ENCODE measurements at regions not wholly inside any gene's neighbourhood (a gene's known extent, or its start where the extent isn't known, plus 50 kb on each side); places are given as distances from the start of the nearest gene placed in this dataset.

GRCh38 chr2:185436787-185437372 is 301.7 kb upstream of the FSIP2 start:
- no peaks in the 10 kb centered on the region for H3K9me3 ChIP-seq
- peaks cover 2% of the 10 kb centered on the region; the same call in 1 of the 2 replicates for H3K9me2 ChIP-seq
- POLR2A ChIA-PET, result no interaction called here
- no peak overlapping the region for H3K27ac ChIP-seq (ENCODE audit: low read depth in 2 of 2, low read length in 1 of 2)
- no peaks in the 10 kb centered on the region for H3K36me3 ChIP-seq (replicated peaks in 1 of 2; ENCODE audit: control insufficient read depth in 1 of 2, insufficient read depth in 2 of 2, low read length in 1 of 2)
- no peaks in the 10 kb centered on the region for H3K79me2 ChIP-seq (ENCODE audit: insufficient read depth)
- no peak for TF ChIP-seq MEF2A (IDR thresholded peaks at IDR 0.05; ENCODE audit: borderline replicate concordance, low read depth)
- TF ChIP-seq ZBTB33 (IDR thresholded peaks at IDR 0.05; ENCODE audit: borderline replicate concordance, low read depth), result no peak
- TF ChIP-seq USF1 (IDR thresholded peaks at IDR 0.05; ENCODE audit: borderline replicate concordance, low read depth), result no peak
- no peak for TF ChIP-seq TAF1 (IDR thresholded peaks at IDR 0.05; ENCODE audit: borderline replicate concordance, low read depth, low read length)
- no peak for TF ChIP-seq FOSL2 (IDR thresholded peaks at IDR 0.05; ENCODE audit: borderline replicate concordance, low read depth)
- TF ChIP-seq MXI1 (IDR thresholded peaks at IDR 0.05; ENCODE audit: low read depth, low read length), result no peak
- TF ChIP-seq JUND (IDR thresholded peaks at IDR 0.05), result no peak
- TF ChIP-seq FOXM1 (IDR thresholded peaks at IDR 0.05; ENCODE audit: low read depth), result no peak
- TF ChIP-seq EZH2phosphoT487 (IDR thresholded peaks at IDR 0.05; ENCODE audit: borderline replicate concordance, low read depth), result no peak
- TF ChIP-seq CTCF (IDR thresholded peaks at IDR 0.05), result no peak
- no peak for TF ChIP-seq RFX5 (IDR thresholded peaks at IDR 0.05; ENCODE audit: low read length)
- TF ChIP-seq RAD21 (IDR thresholded peaks at IDR 0.05; ENCODE audit: low read length), result no peak
- no peak for TF ChIP-seq MAX (IDR thresholded peaks at IDR 0.05; ENCODE audit: low read depth)
- TF ChIP-seq GATA2 (CRISPR knock-in tag; IDR thresholded peaks at IDR 0.05), result no peak
- no peak for TF ChIP-seq NFIC (IDR thresholded peaks at IDR 0.05; ENCODE audit: borderline replicate concordance)
- no peak for TF ChIP-seq TCF12 (IDR thresholded peaks at IDR 0.05)
- TF ChIP-seq CHD2 (IDR thresholded peaks at IDR 0.05; ENCODE audit: low read length, partially characterized antibody), result no peak
- TF ChIP-seq SIN3A (IDR thresholded peaks at IDR 0.05; ENCODE audit: borderline replicate concordance, low read depth, low read length), result no peak
- no peak overlapping the region for H3K9ac ChIP-seq
- H3K4me2 ChIP-seq, result no peak overlapping the region
- H3F3A ChIP-seq (replicated peaks; ENCODE audit: insufficient read depth), result peaks cover 7% of the 10 kb centered on the region
- no peaks in the 10 kb centered on the region for H4K20me1 ChIP-seq (ENCODE audit: insufficient read depth)
- no peak overlapping the region for H3K4me3 ChIP-seq (ENCODE audit: low read depth in 2 of 2, low read length in 1 of 2)
- H3K27me3 ChIP-seq (ENCODE audit: insufficient read depth), result no peaks in the 10 kb centered on the region
- DNase-seq, result no peak
- no peaks in the 10 kb centered on the region; a peak in 1 of 4 replicates for H3K4me1 ChIP-seq (ENCODE audit: control insufficient read depth in 1 of 2, insufficient read depth in 2 of 2, low read depth in 1 of 2, low read length in 1 of 2)
- CTCF ChIA-PET, result no interaction called here
- H2AFZ ChIP-seq (ENCODE audit: low read depth), result no peak overlapping the region
